ENCODE measurements at regions not wholly inside any gene's neighbourhood (a gene's known extent, or its start where the extent isn't known, plus 50 kb on each side); places are given as distances from the start of the nearest gene placed in this dataset.

DNA sequence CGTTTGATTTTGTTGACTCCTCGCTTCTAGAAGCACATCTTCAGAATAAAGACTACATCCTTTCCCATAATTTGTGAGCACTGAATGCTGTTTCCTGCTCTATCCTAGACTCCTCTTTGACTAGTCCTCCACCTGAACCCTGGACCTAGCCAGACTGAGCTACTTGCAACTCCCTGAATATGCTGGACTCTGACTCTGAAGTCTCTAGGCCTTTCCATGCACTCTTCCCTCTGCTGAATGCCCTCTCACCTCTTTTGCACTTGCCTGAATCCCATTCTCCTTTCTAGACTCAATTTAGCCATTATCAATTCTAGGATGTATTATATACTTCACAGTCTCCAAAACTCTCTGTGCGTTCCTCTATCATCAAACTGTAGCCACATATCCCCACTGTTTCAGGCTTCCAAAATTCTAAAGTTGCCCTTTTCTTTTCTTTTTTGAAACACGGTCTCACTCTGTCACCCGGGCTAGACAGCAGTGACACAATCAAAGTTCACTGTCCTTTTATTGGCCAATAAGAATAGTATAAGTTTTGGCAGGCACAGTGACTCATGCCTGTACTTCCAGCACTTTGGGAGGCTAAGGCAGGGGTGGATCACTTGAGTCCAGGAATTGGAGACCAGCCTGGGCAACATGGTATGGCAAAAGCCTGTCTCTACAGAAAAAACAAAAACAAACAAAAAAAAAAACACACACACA, 127.0 kb downstream of the LTN1 start:
- Histone ChIP-seq H3K4me3 (no peak overlapping the region), H3K36me3 (ENCODE audit: low read depth) (no peaks in the 10 kb centered on the region), H3K4me1 (ENCODE audit: low read depth) (no peaks in the 10 kb centered on the region), H3K9me3 (no peaks in the 10 kb centered on the region)
- no peak for DNase-seq
- ATAC-seq: no peak
- intact Hi-C loops (cut with DNase I, micrococcal nuclease): no loop called here
- TF ChIP-seq, protein P1, sequence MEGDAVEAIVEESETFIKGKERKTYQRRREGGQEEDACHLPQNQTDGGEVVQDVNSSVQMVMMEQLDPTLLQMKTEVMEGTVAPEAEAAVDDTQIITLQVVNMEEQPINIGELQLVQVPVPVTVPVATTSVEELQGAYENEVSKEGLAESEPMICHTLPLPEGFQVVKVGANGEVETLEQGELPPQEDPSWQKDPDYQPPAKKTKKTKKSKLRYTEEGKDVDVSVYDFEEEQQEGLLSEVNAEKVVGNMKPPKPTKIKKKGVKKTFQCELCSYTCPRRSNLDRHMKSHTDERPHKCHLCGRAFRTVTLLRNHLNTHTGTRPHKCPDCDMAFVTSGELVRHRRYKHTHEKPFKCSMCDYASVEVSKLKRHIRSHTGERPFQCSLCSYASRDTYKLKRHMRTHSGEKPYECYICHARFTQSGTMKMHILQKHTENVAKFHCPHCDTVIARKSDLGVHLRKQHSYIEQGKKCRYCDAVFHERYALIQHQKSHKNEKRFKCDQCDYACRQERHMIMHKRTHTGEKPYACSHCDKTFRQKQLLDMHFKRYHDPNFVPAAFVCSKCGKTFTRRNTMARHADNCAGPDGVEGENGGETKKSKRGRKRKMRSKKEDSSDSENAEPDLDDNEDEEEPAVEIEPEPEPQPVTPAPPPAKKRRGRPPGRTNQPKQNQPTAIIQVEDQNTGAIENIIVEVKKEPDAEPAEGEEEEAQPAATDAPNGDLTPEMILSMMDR (IDR thresholded peaks at IDR 0.05): no peak

DNA sequence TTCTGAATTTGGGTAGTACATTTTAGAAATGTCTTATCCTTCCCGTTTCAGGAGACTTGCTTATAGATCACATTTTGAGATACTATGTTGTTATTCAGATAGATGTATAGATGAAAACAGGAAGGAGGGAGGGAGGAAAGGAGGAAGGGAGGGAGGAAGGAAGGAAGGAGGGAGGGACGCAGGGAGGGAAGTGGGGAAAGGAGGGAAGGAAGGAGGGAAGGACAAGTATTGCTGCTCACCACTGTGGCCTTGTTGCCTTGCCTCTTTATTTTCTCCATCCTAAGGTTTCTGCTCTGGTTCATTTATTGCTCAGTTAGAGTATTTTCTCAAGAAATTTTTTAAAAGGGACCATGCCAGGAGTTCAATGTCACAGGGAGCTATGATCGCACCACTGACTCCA, 134.3 kb downstream of the LTN1 start:
- Histone ChIP-seq H3K4me3 (no peak overlapping the region), H3K9me3 (no peaks in the 10 kb centered on the region), H3K36me3 (ENCODE audit: low read depth) (no peaks in the 10 kb centered on the region), H3K4me1 (ENCODE audit: low read depth) (no peaks in the 10 kb centered on the region)
- ATAC-seq (no peak), DNase-seq (no peak)
- TF ChIP-seq, protein P1 (IDR thresholded peaks at IDR 0.05): no peak
- intact Hi-C loops (cut with DNase I, micrococcal nuclease): no loop called here

DNA sequence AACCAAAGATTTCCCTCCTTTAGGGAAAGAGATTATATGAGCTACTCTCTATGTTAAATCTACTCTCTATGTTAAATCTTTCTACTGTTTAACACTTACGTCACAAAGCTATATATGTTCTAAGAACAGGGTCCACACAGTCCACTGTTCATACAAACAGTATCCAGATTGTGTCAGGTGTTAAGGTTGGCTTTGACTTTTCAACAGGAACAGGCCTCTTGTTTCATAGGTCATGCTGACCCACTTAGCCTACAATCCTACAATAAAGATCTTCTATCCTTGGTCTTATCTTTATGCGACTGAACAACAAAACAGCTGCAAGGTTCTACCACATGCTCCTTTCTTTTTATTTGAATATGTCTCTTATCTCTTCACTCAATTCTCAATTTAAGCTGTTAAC, 134.9 kb downstream of the LTN1 start:
- intact Hi-C loops (cut with DNase I, micrococcal nuclease): no loop called here
- DNase-seq (no peak), ATAC-seq (no peak)
- Histone ChIP-seq H3K4me3 (no peak overlapping the region), H3K36me3 (ENCODE audit: low read depth) (no peaks in the 10 kb centered on the region), H3K9me3 (no peaks in the 10 kb centered on the region), H3K4me1 (ENCODE audit: low read depth) (no peaks in the 10 kb centered on the region)
- TF ChIP-seq, protein P1 (IDR thresholded peaks at IDR 0.05): no peak

DNA sequence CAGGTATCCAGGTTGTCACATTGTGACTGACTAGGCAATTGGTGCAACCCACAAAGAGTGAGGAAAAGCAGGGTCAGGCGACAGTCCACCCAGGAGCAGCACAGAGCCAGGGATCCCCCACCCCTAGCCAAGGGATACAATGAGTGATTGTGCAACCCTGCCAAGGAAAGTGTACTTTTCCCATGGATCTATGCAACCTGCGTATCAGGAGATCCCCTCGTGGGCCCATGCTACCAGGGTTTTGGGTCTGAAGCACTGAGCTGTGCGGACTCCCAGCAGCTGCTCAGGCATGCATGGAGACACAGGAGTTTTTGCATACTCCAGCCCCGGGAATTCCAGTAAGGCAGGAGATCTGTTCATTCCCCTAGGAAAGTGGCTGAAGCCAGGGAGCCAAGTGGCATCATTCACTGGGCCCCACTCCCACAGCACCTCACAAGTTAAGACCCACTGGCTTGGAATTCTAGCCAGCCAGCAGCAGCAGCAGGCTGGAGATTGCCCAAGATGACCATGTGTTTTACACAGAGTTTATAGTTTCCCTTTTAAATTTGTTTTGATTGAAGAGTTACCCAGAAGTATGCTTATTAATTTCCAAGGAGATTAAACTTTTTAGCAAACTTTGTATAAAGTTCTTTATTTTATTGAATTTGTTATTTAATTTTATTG, 136.0 kb downstream of the LTN1 start:
- no peak for DNase-seq
- intact Hi-C loops (cut with DNase I, micrococcal nuclease): no loop called here
- Histone ChIP-seq H3K36me3 (ENCODE audit: low read depth) (no peaks in the 10 kb centered on the region), H3K4me3 (no peak overlapping the region), H3K4me1 (ENCODE audit: low read depth) (no peaks in the 10 kb centered on the region), H3K9me3 (no peaks in the 10 kb centered on the region)
- TF ChIP-seq, protein P1 (IDR thresholded peaks at IDR 0.05): no peak
- no peak for ATAC-seq

DNA sequence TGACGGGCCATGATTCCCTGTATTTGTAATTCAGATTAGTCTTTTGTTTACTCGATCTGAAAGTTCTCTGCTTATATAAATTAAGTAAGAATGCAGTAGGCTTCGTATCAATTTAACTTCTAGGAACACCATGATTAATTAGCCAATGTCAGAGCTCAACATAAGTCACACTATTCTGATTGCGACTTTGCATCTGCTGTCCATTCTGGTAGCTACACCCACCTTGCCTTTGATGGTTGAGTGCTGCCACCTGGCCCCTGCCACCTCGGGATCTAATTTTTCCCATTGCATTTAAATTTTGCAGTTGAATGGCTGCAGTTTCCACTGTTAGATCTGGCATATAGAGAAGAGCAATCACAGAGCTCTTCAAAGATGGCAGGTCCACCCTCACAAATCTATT, 140.0 kb downstream of the LTN1 start:
- Histone ChIP-seq H3K36me3 (ENCODE audit: low read depth) (no peaks in the 10 kb centered on the region), H3K4me3 (no peak overlapping the region), H3K4me1 (ENCODE audit: low read depth) (no peaks in the 10 kb centered on the region), H3K9me3 (no peaks in the 10 kb centered on the region)
- intact Hi-C loops (cut with DNase I, micrococcal nuclease): no loop called here
- TF ChIP-seq, protein P1 (IDR thresholded peaks at IDR 0.05): no peak
- DNase-seq (no peak), ATAC-seq (no peak)
